HCT116 (cell line): ENCODE measurements at regions not wholly inside any gene's neighbourhood (a gene's known extent, or its start where the extent isn't known, plus 50 kb on each side); places are given as distances from the start of the nearest gene placed in this dataset.

Source experiments
- ATF3 ChIP-seq: IDR thresholded peaks from 2 replicates; pipeline ENCODE4 v1.6.1; 2012
- CEBPB ChIP-seq: IDR thresholded peaks from 2 replicates; pipeline ENCODE4 v1.6.1; 2012; ENCODE audit warnings: low read depth
- CTCF ChIP-seq, 3 experiments: fragments of 200-600 bp in 1 of 3; sonication (generic) in 1 of 3; IDR thresholded peaks in 2 of 3; conservative IDR thresholded peaks in 1 of 3; 2 replicates each; pipeline ENCODE4 v1.5.1; 2012 to 2017; ENCODE audit warnings: low read depth in 2 of 3, low read length in 2 of 3, antibody characterized with exemption in 1 of 3, borderline replicate concordance in 1 of 3, control low read depth in 1 of 3, mild to moderate bottlenecking in 1 of 3, mixed read lengths in 1 of 3, mixed run types in 1 of 3, moderate library complexity in 1 of 3; ENCODE audit not compliant: insufficient read depth in 1 of 3
- EGR1 ChIP-seq: IDR thresholded peaks from 2 replicates; pipeline ENCODE4 v1.6.1; 2012; ENCODE audit warnings: low read depth
- JUND ChIP-seq: IDR thresholded peaks from 2 replicates; pipeline ENCODE4 v1.6.1; 2012
- MAX ChIP-seq: IDR thresholded peaks from 2 replicates; pipeline ENCODE4 v1.6.1; 2012
- POLR2A ChIP-seq: IDR thresholded peaks from 2 replicates; pipeline ENCODE4 v1.7.0; 2011; ENCODE audit warnings: borderline replicate concordance; ENCODE audit not compliant: insufficient read depth, insufficient read length; ENCODE audit errors: extremely low read depth
- SP1 ChIP-seq: IDR thresholded peaks from 2 replicates; pipeline ENCODE4 v1.6.1; 2012; ENCODE audit warnings: low read depth
- YY1 ChIP-seq: IDR thresholded peaks from 2 replicates; pipeline ENCODE4 v1.6.1; 2011; ENCODE audit warnings: low read length, low read depth, moderate library complexity, mild to moderate bottlenecking; ENCODE audit not compliant: insufficient replicate concordance; ENCODE audit errors: extremely low read depth

GRCh38 chr5:15170173-15170572, 298.6 kb upstream of the ANKH start:
- TF ChIP-seq JUND (no peak), EGR1 (no peak), CTCF (IDR thresholded peaks at IDR 0.05 in 2 of 3, conservative IDR thresholded peaks at IDR 0.05 in 1 of 3; ENCODE audit: borderline replicate concordance in 1 of 3, insufficient read depth in 1 of 3, low read depth in 2 of 3, low read length in 2 of 3) (no peak), ATF3 (no peak), MAX (no peak), POLR2A (no peak), YY1 (no peak), SP1 (no peak), CEBPB (no peak)
